WTC11 (cell line): ENCODE measurements at regions not wholly inside any gene's neighbourhood (a gene's known extent, or its start where the extent isn't known, plus 50 kb on each side); places are given as distances from the start of the nearest gene placed in this dataset.

Source experiments
- AFF4 ChIP-seq: sonication (generic); formaldehyde crosslinking; IDR thresholded peaks from 2 replicates; pipeline ENCODE4 v1.8.1; 2023; ENCODE audit warnings: mild to moderate bottlenecking, missing genetic modification reagents, borderline replicate concordance
- ATF2 ChIP-seq: sonication (generic); formaldehyde crosslinking; IDR thresholded peaks from 2 replicates; pipeline ENCODE4 v1.8.1; 2022; ENCODE audit warnings: low read depth, missing genetic modification reagents, borderline replicate concordance
- ATF3 ChIP-seq: sonication (generic); formaldehyde crosslinking; conservative IDR thresholded peaks from 2 replicates; pipeline ENCODE4 v1.8.1; 2022; ENCODE audit warnings: mild to moderate bottlenecking, missing genetic modification reagents
- CTCF ChIP-seq: fragments of 200-600 bp; IDR thresholded peaks from 2 replicates; pipeline ENCODE4 v1.8.0; 2022; ENCODE audit warnings: antibody characterized with exemption
- E2F1 ChIP-seq: sonication (generic); formaldehyde crosslinking; IDR thresholded peaks from 2 replicates; pipeline ENCODE4 v1.8.0; 2022; ENCODE audit warnings: mild to moderate bottlenecking, missing genetic modification reagents
- IRF2 ChIP-seq: sonication (generic); formaldehyde crosslinking; IDR thresholded peaks from 2 replicates; pipeline ENCODE4 v1.8.0; 2022; ENCODE audit warnings: low read depth, missing genetic modification reagents, borderline replicate concordance
- KAT7 ChIP-seq: sonication (generic); formaldehyde crosslinking; IDR thresholded peaks from 2 replicates; pipeline ENCODE4 v1.8.1; 2023; ENCODE audit warnings: missing genetic modification reagents, mild to moderate bottlenecking, borderline replicate concordance
- MAX ChIP-seq: sonication (generic); formaldehyde crosslinking; IDR thresholded peaks from 2 replicates; pipeline ENCODE4 v1.8.0; 2022; ENCODE audit warnings: mild to moderate bottlenecking, missing genetic modification reagents
- PRRX2 ChIP-seq: fragments of 250-450 bp; sonication (Bioruptor Pico); IDR thresholded peaks from 2 replicates; pipeline ENCODE4 v1.8.0; 2021; ENCODE audit warnings: mild to moderate bottlenecking
- TEAD4 ChIP-seq: sonication (generic); formaldehyde crosslinking; IDR thresholded peaks from 2 replicates; pipeline ENCODE4 v1.8.0; 2022; ENCODE audit warnings: mild to moderate bottlenecking, missing genetic modification reagents
- ZBTB21 ChIP-seq: sonication (generic); formaldehyde crosslinking; IDR thresholded peaks from 2 replicates; pipeline ENCODE4 v1.8.1; 2023; ENCODE audit warnings: mild to moderate bottlenecking, missing genetic modification reagents, borderline replicate concordance
- ZBTB43 ChIP-seq: sonication (generic); formaldehyde crosslinking; IDR thresholded peaks from 2 replicates; pipeline ENCODE4 v1.8.1; 2023; ENCODE audit warnings: mild to moderate bottlenecking, missing genetic modification reagents
- ZNF138 ChIP-seq: sonication (generic); formaldehyde crosslinking; conservative IDR thresholded peaks from 2 replicates; pipeline ENCODE4 v1.8.1; 2022; ENCODE audit warnings: mild to moderate bottlenecking, moderate library complexity, missing genetic modification reagents
- ZNF317 ChIP-seq: sonication (generic); formaldehyde crosslinking; IDR thresholded peaks from 2 replicates; pipeline ENCODE4 v1.8.1; 2023; ENCODE audit warnings: low read depth, mild to moderate bottlenecking, moderate library complexity, missing genetic modification reagents, borderline replicate concordance

GRCh38 chr3:31203960-31204795 is 309.7 kb upstream of the GADL1 start:
- no peak for TF ChIP-seq MAX (CRISPR knock-in tag)
- TF ChIP-seq CTCF: no peak
- TF ChIP-seq E2F1 (CRISPR knock-in tag): no peak
- TF ChIP-seq PRRX2 (CRISPR knock-in tag): no peak
- TF ChIP-seq ATF2 (CRISPR knock-in tag): no peak
- no peak for TF ChIP-seq IRF2 (CRISPR knock-in tag)
- no peak for TF ChIP-seq AFF4
- no peak for TF ChIP-seq KAT7
- TF ChIP-seq ZBTB43: no peak
- no peak for TF ChIP-seq TEAD4 (CRISPR knock-in tag)
- no peak for TF ChIP-seq ZBTB21
- no peak for TF ChIP-seq ZNF317 (CRISPR knock-in tag)
- TF ChIP-seq ATF3: no peak
- TF ChIP-seq ZNF138 (CRISPR knock-in tag): no peak
